ENCODE measurements at regions not wholly inside any gene's neighbourhood (a gene's known extent, or its start where the extent isn't known, plus 50 kb on each side); places are given as distances from the start of the nearest gene placed in this dataset.
"Not testable (repeated sequence)": the region's sequence is repeated elsewhere in the genome, so short reads cannot be mapped to it uniquely, and the experiment has no call there.

- no peak for DNase-seq
Measured at GRCh38 chr9:16278326-16278999, 592.0 kb downstream of the BNC2 start.

GRCh38 chr9:16281707-16282106, 588.8 kb downstream of the BNC2 start:
- no peak for DNase-seq

- DNase-seq, result no peak
Measured at GRCh38 chr9:16282216-16282615, 588.3 kb downstream of the BNC2 start.

- DNase-seq, result no peak
Measured at GRCh38 chr9:16282718-16283117, 587.8 kb downstream of the BNC2 start.

- no peak for DNase-seq
Measured at GRCh38 chr9:16286160-16286559, 584.3 kb downstream of the BNC2 start.

- DNase-seq, result no peak
Measured at GRCh38 chr9:16289639-16290038, 580.8 kb downstream of the BNC2 start.

- DNase-seq, result no peak
Measured at GRCh38 chr9:16290169-16290568, 580.3 kb downstream of the BNC2 start.

GRCh38 chr9:16291921-16292320, 578.5 kb downstream of the BNC2 start:
- no peak for DNase-seq

- DNase-seq, result no peak
Measured at GRCh38 chr9:16293610-16294009, 576.9 kb downstream of the BNC2 start.

GRCh38 chr9:16294133-16294770, 576.2 kb downstream of the BNC2 start:
- no peak for DNase-seq

- DNase-seq, result not testable (repeated sequence)
Measured at GRCh38 chr9:16294940-16295339, 575.5 kb downstream of the BNC2 start.

- DNase-seq, result not testable (repeated sequence)
Measured at GRCh38 chr9:16299368-16299767, 571.1 kb downstream of the BNC2 start.

- DNase-seq, result no peak
Measured at GRCh38 chr9:16303506-16303905, 567.0 kb downstream of the BNC2 start.

- DNase-seq, result no peak
Measured at GRCh38 chr9:16304301-16304700, 566.2 kb downstream of the BNC2 start.

GRCh38 chr9:16306586-16306985, 563.9 kb downstream of the BNC2 start:
- no peak for DNase-seq

GRCh38 chr9:16307626-16308195, 562.8 kb downstream of the BNC2 start:
- no peak for DNase-seq

GRCh38 chr9:16308645-16309044, 561.8 kb downstream of the BNC2 start:
- no peak for DNase-seq

GRCh38 chr9:16309082-16309468, 561.4 kb downstream of the BNC2 start:
- DNase-seq, result no peak

- peak; percentile 60 for DNase-seq
Measured at GRCh38 chr9:16309469-16310271, 560.8 kb downstream of the BNC2 start.

- peak; percentile 54 for DNase-seq
Measured at GRCh38 chr9:16310278-16311110, 560.0 kb downstream of the BNC2 start.

GRCh38 chr9:16312116-16312515, 558.4 kb downstream of the BNC2 start:
- no peak for DNase-seq

- DNase-seq, result no peak
Measured at GRCh38 chr9:16312962-16313546, 557.4 kb downstream of the BNC2 start.

All from right kidney (tissue), 1 donor.